ENCODE measurements at regions not wholly inside any gene's neighbourhood (a gene's known extent, or its start where the extent isn't known, plus 50 kb on each side); places are given as distances from the start of the nearest gene placed in this dataset.
"Not testable (repeated sequence)": the region's sequence is repeated elsewhere in the genome, so short reads cannot be mapped to it uniquely, and the experiment has no call there.

DNA sequence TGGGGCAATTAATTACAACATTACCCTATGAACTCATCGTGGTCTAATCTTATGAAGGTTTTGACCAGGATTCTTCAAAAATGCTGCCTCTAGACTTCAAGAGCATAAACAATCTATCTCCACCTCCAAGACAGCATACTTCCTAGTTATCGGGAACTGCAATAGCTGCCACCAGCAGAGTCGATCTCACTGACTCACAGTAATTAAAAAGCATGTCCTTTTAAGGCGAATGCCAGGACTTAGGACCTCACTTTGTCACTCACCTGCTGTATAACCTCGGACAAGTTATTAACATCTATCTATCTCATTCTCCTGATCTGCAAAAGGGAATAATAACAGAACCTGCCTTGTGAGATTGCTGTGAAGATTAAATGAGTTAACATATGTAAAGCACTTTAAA, 666.0 kb upstream of the COBL start:
- DNase-seq = no peak

DNA sequence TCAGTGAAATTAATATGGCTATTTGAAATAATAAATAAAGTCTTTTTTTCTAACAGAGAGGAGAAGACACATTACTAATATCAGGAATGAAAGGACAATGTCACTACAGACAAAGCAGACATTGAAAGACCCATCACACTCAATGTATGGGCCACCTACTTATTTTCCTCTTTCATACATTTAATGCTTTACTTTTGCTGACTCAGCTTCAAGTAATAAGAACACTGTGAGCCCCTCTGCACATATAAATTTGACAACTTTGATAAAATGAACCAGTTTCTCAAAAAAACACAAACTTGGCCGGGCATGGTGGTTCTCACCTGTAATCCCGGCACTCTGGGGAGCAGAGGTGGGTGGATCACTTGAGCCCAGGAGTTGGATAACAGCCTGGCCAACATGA, 664.2 kb upstream of the COBL start:
- DNase-seq = no peak

DNA sequence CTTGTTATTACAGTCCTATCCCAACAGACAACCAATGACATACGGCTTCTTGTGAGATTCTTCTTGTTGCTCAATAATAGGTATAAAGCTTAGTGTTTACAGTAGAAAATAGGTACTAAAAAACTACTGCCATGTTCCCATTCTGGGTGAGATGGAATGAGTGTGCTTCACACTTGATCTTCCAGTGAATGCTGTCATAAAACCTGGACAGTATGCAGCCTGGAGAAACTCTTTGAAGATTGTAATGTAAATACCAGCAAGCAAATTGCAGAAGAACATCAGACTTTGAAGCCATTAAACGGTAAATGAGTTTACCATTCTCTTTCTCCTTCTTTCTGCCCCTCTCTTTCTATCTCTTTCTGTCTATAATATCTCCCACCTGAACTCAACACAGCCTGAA, 663.7 kb upstream of the COBL start:
- DNase-seq = no peak

DNA sequence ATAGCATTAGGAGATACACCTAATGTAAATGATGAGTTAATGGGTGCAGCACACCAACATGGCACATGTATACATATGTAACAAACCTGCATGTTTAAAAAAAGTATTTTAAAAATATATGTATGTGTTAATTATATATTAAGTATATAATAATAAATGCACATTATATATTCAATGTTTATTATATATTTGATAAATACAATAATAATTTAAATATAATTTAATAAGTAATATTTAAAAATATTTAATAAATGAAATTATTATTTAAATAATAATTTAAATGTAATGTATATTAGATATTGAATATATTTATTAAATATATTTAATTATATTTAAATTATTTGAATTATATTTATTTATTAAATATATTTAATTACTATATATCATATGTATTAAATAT, 661.3 kb upstream of the COBL start:
- DNase-seq = no peak

DNA sequence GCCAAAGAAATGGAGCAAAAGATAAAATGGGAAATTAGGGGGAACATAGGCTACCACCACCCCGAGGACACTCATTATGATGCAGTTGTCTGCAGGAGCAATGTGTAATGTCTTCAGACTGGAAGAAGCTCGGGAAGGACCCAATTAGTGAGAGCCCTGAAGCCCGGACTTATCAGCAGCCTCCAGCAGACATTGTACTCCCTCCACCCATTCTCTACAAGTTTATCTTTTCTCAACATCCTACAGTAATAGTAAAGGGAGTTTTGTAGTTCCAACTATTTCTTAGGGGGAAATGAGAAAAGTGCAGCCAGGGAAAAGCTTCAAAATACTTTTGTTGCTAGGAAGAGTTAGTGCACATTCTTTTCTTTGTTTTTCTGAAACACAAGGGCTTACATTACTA, 657.3 kb upstream of the COBL start:
- no peak for DNase-seq

DNA sequence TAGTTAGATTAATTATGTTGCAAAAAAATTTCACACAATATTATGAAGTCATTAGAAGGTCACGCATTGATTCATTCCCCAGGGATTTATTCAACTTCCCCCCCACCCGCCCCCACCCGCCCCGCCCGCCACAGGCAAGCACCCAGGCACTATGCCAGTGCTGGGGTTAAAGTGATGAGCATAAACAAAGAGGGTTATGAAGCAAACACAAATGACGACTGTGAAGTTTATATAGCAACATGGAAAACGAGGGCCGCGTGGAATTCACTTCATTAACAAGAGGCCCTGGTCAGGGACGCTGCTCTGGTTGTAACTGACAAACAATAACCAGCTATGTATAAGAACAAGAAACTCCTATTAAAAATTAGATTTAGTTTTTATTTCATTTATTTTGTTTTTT, 656.5 kb upstream of the COBL start:
- no peak for DNase-seq

DNA sequence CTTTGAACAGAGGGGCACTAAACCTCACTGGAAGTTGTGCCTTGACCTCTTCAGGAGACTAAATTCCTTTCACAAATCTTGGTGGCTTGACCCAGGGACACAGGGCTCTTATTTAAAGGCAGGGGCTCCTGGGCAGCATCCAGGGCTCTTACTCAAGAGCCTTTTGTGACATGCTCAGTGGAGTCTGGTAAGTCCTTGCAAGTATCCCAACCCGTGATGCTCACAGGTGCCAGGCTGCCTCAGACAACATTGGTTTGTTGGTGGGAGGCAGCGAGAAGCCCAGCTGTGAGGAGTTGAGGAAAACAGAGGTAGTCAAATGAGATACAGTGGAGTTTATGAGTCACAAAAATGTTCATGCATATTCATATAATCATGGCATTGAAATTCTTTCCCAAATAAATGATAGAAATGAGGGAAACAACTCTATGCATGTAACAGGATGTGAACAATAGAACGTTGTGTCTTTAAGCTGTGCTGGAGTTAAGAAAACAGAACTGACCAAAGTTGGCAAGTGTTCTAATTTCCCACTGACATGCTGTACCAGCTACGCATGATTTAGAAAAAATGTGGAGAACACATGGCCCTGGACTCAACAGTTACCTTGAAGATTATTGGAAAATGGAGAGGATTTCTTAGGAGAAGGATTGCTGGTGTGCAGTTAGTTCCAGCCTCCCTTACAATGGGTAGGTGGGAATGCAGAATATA, 654.5 kb upstream of the COBL start:
- DNase-seq = no peak

DNA sequence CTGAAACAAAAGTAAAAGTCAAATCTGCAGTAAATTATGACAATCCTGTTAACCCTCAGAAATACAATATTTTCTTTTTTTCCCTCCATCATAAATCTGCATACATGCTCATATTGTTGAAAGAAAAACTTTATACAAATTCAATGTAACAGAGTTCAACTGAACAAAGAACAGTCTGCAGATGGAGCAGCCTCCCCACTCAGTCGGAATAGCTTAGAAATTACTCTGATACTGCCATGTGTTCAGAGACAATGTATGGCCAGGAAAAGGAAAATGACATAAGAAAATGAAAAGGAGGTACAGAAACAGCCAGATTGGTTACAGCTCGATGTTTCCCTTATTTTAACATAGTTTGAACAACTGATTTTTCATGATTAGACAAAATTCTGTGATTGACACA, 651.9 kb upstream of the COBL start:
- DNase-seq = no peak

DNA sequence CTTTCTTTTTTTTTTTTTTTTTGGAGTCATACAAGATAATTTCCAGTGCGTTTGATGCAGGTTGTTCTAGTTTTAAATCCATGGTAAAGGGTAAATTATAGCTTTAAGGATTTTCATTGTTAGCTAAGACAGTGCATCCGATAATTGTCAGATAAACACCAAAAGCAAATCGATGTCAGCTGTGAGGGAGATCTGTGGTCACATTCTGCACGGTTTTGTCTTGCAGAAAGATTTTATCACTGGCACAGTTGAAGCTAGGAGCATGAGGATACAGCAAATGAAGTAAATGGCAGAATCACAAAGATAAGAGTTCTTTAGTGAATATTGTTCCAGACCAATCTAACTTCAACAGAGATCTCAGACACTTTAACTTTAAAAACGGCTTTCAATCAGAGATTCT, 648.8 kb upstream of the COBL start:
- no peak for DNase-seq

DNA sequence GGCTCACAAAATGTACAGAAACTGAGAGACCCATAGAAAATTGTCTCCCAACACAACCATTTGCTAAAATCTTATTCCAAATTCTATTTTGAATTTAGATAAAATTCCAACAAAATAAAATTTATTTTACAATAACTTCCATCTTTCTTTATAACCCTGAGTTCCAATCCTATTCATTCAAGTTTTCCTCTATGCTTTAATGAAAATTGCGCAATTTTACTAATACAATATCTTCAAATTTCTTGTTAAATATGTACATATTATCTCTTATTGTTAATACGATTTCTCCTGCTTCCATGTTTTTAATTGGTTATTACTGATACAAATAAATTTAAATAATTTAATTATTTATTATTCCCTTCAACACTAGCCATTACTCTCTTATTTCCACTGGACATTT, 645.2 kb upstream of the COBL start:
- DNase-seq = no peak

DNA sequence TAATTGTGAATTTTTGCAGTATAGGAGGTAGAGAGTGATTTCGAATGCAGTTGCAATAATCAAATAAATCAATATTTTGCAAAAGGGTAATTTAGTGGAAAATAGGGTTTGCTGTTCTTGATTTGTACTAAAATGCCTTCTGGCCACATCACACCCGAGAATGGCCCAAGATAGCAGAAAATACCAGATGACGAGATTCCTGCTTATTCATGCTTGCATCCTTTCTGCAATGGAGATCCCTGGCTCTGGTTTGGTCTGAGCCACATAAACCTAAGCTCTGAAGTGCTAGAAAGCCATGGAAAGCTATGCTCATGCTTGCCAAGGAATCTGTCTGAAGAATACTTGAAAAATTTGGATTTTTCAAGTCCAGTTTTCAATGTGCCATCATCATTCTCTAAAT, 634.2 kb upstream of the COBL start:
- no peak for DNase-seq

DNA sequence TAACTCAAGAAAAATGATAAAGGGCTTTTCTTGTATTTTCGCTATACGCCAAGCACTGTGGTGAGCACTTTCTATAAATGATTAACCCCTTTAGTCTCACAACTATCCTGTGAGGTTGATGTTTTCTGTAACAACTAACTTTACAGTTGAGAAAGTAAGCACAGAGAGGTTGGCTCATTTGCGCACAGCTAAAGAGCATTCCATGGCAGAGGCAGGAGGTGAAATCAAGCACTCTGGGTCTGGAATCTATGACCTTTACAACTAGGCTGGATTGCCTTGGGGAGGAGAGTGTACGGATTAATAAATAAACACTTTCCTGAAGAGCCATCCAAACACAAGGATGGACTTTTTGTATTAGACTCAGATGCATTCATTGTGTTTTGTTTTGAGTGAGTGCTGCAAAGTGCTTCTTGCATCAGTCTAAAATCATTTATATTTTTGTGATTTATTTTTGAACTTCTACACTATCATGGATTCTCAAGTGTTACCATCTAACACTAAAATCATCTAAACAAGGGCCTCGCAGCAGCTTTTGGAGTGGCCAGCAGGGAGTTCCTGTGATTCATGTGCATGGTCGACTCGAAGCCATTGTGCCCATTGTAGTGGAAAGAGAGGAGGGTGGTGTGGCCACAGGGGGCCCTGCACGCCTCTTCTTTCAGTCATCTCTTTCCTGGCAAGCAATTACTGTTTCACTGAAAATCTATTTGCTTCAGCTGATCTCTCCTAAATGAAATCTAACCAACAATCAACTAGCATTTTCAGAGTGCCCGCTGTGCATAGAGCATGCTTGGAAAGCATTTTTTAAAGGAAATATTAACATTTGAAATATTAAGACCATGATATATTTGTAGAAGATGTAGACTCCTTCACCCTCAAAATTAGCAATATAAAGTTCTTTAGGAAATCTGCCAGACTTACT, 633.4 kb upstream of the COBL start:
- DNase-seq = no peak

DNA sequence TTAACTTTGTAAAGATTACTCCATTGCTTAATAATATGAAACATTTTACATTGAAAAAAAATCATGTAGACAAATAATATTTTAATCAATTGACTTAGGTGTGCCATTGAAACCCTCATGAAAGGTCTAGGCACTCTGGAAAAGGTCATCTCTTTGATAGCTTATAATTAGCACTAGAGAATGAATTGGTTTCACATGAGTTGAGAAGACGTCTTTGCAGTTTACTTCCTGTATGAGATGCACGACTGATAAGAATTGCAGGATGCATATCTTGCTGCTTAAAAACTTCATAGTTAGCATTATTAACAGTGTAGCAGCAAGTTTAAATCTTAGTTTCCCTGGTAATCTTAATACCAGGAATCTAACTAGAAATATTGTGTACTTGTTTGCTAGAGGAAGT, 614.2 kb upstream of the COBL start:
- no peak for DNase-seq

DNA sequence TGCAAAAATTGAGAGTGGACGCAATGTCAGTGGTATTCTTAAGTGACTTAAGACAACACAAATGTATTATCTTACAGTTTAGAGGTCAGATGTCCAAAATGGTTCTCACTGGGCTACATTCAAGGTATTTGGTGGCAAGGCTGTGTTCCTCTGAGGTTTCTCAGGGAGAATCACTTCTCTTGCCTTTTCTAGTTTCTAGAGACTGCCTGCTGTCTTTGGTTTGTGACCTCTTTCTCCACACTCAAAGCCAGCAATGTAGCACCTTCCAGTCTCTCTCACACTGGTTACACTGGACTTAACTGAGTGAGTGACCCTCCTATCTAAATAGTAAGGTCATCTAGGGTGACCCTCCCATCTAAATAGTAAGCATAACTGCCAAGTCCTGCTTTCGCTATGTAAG, 613.2 kb upstream of the COBL start:
- no peak for DNase-seq

DNA sequence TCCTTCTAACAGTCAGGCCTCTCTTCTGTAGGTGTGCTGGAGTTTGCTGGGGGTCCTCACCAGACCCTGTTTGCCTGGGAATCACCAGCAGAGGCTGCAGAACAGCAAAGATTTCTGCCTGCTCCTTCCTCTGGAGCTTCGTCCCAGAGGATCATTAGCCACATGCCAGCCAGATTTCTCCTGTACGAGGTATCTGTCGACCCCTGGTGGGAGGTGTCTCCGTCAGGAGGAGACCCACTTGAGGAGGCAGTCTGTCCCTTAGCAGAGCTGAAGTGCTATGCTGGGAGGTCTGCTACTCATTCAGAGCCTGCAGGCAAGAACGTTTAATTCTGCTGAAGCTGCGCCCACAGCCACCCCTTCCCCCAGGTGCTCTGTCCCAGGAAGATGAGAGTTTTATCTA, 611.1 kb upstream of the COBL start:
- no peak for DNase-seq

DNA sequence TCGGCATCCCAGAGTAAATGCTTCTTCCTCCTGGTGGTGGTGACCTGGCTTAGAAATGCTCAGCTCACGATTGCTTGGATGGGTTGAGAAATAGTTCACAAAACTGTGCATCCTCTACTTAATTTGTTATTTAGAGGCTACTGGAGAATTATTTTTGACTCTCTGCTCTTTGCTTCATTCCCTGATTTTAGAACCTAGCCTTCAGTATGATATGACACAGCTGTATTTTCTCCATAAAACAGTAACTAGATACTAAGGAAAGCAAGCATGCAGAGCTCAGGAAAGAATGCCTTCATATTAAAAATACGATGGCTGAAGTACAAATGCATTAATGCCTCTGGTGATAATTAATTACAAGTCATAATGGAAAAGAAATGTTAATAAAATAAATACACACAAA, 602.0 kb upstream of the COBL start:
- no peak for DNase-seq

DNA sequence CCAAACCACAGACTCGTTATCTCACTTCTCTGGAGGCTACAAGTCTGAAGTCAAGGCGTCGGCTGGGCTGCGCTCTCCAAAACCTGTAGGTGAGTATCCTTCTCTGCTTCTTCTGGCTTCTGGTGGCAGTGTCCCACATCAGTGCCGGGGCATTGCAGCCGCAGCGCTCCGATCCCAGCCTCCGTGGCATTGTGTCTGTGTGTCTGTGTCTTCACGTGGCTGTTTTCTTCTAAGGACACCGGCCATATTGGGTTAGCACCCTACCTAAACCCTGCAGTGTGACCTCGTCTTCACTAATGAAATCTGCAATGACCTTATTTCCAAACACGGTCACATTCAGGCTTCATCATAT, 584.9 kb upstream of the COBL start:
- DNase-seq = no peak

DNA sequence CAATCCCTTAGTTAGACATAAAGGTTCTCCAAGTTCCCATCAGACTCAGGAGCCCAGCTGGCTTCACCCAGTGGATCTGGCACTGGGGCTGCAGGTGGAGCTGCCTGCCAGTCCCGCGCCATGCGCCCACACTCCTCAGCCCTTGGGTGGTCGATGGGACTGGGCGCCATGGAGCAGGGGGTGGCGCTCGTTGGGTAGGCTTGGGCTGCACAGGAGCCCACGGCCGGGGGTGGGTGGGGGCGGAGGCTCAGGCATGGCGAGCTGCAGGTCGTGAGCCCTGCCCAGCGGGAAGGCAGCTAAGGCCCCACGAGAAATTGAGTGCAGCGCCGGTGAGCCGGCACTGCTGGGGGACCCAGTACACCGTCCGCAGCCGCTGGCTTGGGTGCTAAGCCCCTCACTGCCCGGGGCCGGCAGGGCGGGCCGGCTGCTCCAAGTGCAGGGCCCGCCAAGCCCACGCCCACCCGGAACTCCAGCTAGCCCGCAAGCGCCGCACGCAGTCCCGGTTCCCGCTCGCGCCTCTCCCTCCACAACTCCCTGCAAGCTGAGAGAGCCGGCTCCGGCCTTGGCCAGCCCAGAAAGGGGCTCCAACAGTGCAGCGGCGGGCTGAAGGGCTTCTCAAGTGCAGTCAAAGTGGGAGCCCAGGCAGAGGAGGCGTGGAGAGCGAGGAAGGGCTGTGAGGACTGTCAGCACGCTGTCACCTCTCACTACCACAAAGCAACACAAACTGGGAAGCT, 584.3 kb upstream of the COBL start:
- DNase-seq = not testable (repeated sequence)

DNA sequence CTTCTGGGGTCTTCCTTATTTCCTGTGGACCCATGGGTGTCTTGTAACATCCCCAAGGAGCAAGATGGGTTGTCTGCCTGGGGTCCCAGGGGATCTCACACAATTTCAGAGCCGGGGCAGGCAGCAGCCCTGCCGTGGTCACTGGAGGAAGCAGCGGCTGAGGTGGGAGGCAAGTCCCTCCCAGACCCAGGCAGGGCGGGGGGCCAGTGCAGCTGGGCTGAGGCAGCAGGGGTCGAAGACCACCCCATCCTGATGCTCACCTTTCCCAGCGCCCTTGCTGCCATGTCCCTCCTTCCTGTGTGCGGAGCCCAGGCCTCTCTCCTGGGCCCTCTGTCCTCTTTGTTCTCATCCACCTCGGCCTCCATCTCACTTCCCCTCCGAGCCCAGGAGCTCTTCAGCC, 583.0 kb upstream of the COBL start:
- no peak for DNase-seq

DNA sequence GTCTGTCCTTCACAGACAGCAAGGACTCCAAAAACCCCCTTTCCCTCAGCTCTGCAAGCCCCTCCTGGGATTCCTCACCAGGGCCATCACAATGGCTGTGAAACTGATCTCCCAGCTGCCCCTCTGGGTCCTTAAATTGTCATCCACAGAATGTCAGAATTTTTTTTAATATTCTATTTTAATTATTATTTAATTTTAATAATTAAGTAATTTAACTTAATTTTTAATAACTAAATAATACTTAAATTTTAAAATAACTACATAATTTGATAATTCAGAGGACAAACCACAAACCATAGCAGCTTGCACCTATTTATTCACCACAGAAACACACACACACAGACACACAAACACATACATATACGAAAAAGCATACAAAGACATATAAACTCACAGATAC, 565.8 kb upstream of the COBL start:
- no peak for DNase-seq

DNA sequence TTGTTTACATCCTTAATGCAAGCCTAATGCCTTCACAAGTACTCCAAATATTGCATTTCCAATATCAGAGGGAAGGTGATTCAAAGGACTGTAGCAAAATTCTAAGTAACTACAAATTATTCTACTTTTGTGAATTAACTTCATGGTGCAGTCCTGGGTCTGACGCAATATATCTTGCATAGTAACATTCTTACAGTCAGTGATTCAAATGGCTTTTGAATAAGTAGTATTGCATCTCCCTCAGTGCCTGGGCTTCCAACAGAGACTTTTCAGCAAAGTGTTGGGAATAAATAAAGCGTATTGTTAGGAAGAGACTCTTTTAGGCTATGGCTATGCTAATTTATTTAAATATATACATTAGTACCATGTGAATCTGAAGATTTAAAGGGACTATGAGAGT, 564.7 kb upstream of the COBL start:
- no peak for DNase-seq

DNA sequence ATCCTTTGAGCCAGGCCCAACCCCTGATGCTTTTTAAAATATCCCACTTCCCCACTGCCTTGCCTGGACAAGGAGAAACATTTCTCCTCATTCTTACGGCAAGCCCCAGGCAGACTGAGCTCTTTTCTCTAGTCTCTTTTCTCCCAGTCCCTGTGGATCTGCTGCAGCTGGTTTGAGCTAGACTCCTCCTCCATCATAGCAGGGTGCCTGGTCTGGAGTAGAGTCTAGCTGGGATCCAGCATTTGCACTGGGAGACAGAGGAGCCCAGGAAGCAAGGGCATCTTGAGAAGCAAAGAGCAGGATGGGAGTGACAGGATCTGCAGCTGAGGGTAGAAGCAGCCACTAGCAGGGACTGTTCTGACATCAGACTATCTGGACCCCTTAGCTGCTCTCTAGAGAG, 562.3 kb upstream of the COBL start:
- no peak for DNase-seq

DNA sequence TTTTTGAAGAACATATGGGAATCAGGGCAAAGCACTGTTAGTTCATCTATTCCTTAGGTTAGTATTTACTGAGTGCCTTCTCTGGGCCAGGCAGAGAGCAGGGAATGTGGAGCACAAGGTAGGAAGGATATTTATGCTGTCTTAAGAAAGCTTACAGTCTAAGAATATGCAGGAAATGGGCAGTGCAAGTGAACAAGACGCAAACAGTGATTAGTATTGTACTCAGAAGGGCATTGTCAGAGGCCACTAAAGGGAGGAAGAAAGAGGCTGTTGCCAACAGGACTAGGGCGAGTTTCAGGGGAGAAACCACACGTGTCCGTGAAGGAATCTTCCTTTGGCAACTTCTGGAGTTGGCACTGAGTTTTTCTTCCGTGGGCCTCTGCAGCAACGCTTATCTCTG, 552.8 kb upstream of the COBL start:
- no peak for DNase-seq

DNA sequence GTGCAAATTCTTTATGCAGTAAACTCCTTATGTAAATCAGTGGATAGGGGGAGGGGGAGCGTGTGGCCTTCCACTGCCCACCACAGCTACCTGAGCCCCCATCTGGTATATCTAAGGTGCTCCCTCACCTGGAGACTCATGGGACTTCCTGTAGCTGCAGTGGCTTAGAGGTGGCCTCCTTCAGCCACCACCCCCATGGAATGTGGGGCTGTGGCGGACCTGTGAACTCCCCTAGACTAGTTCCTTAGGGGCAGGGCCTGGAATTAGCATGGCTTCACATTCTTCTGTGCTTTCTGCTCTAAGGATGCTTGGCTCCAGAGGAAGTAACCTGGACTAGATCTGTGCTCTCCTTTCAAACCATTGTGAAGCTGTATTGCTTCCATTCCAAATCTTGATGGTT, 550.5 kb upstream of the COBL start:
- DNase-seq = no peak

Data from bone marrow (tissue), 2 donors.